Stimulated activated CD4-positive, alpha-beta T cell treated with anti-CD3 and anti-CD28 coated beads, Interleukin-12 subunit alpha, Interleukin-12 subunit beta, amount 100 ng/mL, for 24 hours (primary cell): ENCODE measurements at regions not wholly inside any gene's neighbourhood (a gene's known extent, or its start where the extent isn't known, plus 50 kb on each side); places are given as distances from the start of the nearest gene placed in this dataset.

Source experiments
- DNase-seq, 2 experiments: peaks; one replicate each; pipeline ENCODE4 v3.0.0-alpha.2; 2020; ENCODE audit warnings: low read depth in 2 of 2

GRCh38 chr2:18182861-18183260 lies 304.4 kb downstream of the KCNS3 start:
- DNase-seq, result no peak

- DNase-seq, result no peak
These were observed 302.4 kb downstream of the KCNS3 start for GRCh38 chr2:18180912-18181311.

GRCh38 chr2:18180031-18180610 lies 301.7 kb downstream of the KCNS3 start:
- no peak for DNase-seq

GRCh38 chr2:18178736-18179349 lies 300.4 kb downstream of the KCNS3 start:
- peak in 1 of 2 experiments; percentile 15 for DNase-seq

- DNase-seq, result no peak
These were observed 298.3 kb downstream of the KCNS3 start for GRCh38 chr2:18176679-18177215.

GRCh38 chr2:18172607-18173006 lies 294.1 kb downstream of the KCNS3 start:
- no peak for DNase-seq

- DNase-seq, result no peak
These were observed 293.0 kb downstream of the KCNS3 start for GRCh38 chr2:18171191-18172139.

GRCh38 chr2:18170642-18171041 lies 292.2 kb downstream of the KCNS3 start:
- no peak for DNase-seq

- no peak for DNase-seq
These were observed 291.4 kb downstream of the KCNS3 start for GRCh38 chr2:18169893-18170175.

- no peak for DNase-seq
These were observed 290.8 kb downstream of the KCNS3 start for GRCh38 chr2:18169121-18169892.

- no peak for DNase-seq
These were observed 289.4 kb downstream of the KCNS3 start for GRCh38 chr2:18167871-18168270.

- no peak for DNase-seq
These were observed 283.2 kb downstream of the KCNS3 start for GRCh38 chr2:18161681-18162080.

- no peak for DNase-seq
These were observed 281.4 kb downstream of the KCNS3 start for GRCh38 chr2:18159896-18160295.

- DNase-seq, result no peak
These were observed 278.0 kb downstream of the KCNS3 start for GRCh38 chr2:18156421-18156820.

- no peak for DNase-seq
These were observed 277.5 kb downstream of the KCNS3 start for GRCh38 chr2:18156002-18156401.

- DNase-seq, result no peak
These were observed 276.3 kb downstream of the KCNS3 start for GRCh38 chr2:18154812-18155211.

GRCh38 chr2:18154259-18154658 lies 275.8 kb downstream of the KCNS3 start:
- DNase-seq, result no peak

GRCh38 chr2:18153741-18154140 lies 275.3 kb downstream of the KCNS3 start:
- DNase-seq, result no peak

- DNase-seq, result no peak
These were observed 272.8 kb downstream of the KCNS3 start for GRCh38 chr2:18151237-18151636.

GRCh38 chr2:18149660-18150246 lies 271.3 kb downstream of the KCNS3 start:
- DNase-seq, result no peak

GRCh38 chr2:18136881-18137475 lies 258.5 kb downstream of the KCNS3 start:
- DNase-seq, result no peak
